Left renal cortex interstitium (tissue), 4 donors: ENCODE measurements at regions not wholly inside any gene's neighbourhood (a gene's known extent, or its start where the extent isn't known, plus 50 kb on each side); places are given as distances from the start of the nearest gene placed in this dataset.
"Not testable (repeated sequence)": the region's sequence is repeated elsewhere in the genome, so short reads cannot be mapped to it uniquely, and the experiment has no call there.

ENCODE experiments used
- DNase-seq, 4 donors: peaks; one replicate each; pipeline ENCODE4 v3.0.0-alpha.2; 2013; ENCODE audit warnings: low read depth in 4 of 4, low spot score in 2 of 4, missing footprints in 1 of 4

GRCh38 chr4:114334363-114334762 is 264.2 kb upstream of the UGT8 start:
- DNase-seq: not testable (repeated sequence)

GRCh38 chr4:114334884-114335330 is 263.7 kb upstream of the UGT8 start:
- no peak for DNase-seq

GRCh38 chr4:114335339-114335738 is 263.3 kb upstream of the UGT8 start:
- DNase-seq: no peak

- DNase-seq: no peak
Observed at GRCh38 chr4:114343015-114343414, 255.6 kb upstream of the UGT8 start.

DNA sequence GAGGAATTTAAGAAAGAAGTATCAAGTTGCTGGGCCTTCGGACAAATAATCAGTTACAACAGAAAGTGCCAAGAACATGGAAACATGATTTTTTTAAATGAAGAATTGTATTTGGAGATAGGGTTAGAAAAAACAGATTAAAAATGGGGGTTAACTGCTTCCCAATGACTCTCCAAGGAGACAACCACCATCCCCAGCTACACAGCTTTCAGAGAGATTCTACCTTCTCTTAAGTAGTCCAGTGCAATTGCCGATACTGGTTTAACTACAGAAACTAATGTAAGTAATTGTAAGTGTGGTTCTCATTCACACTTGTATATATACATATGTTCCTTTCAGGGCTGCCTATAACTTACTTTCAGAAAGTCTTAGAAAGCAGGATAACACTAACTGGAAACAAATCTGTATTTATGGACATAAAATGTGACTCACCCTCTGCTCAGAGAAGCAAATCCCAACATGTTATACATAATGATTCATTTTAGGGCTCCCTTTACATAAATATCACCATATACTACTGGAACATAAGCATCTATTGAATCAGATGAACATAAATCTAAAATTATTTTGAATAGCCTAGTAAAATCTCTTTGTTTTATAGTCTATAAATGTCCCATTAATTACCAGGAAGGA is 248.9 kb upstream of the UGT8 start:
- DNase-seq: no peak

DNA sequence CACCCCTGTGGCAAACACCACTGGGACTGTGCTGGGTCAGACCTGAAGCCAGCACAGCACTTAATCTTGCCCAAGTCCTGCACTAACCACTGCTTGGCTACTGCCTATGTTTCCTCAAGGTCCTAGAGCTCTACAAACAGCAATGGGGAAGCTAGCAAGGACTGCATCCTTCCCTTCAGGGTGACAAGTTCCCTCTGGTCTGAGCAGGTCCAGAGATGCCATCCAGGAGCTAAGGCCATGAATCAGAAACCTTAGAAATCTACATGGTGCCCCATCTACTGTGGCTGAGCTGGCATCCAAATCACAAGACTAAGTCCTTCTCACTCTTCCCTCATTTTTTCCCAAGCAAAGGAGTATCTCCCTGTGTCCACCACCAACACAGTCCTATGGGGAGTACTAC is 239.7 kb upstream of the UGT8 start:
- DNase-seq: no peak

DNA sequence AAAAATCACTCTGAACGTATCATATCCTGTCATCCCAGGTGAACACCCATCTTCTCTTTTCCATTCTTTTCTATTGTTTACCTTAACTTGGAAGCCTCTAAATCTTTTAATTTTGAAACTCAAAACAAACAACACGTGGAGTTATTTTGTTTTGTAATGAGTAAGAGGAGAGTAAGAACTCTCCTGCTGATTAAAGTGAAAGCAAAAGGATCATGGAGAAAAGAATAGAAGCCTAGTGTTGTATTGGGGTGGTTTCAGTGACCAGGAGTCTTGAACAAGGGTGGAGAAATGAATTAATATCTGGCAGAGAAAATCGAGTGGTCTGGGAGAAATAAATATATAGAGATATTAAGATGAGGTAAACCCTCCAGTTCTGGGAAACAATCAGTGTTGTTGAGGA is 237.4 kb upstream of the UGT8 start:
- DNase-seq: no peak

GRCh38 chr4:114364857-114365256 is 233.8 kb upstream of the UGT8 start:
- DNase-seq: no peak

DNA sequence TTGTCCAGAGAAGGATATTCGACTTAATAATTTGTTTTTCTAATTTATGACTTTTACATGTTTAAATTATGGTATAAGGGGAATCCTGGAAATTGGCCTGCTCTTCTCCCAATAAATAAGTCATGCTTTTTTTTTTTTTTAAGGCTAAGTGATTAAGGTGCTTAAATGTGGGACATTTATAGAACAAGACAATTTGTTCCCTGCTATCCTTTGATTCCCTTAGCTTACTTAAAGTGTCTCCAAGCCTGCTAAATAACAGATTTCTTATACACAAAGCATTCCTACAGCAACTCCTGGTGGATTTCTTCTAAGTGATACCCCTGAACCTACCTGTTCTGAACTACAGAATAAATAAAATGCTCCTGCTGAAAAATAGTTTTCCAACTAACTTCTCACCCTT is 233.0 kb upstream of the UGT8 start:
- no peak for DNase-seq

DNA sequence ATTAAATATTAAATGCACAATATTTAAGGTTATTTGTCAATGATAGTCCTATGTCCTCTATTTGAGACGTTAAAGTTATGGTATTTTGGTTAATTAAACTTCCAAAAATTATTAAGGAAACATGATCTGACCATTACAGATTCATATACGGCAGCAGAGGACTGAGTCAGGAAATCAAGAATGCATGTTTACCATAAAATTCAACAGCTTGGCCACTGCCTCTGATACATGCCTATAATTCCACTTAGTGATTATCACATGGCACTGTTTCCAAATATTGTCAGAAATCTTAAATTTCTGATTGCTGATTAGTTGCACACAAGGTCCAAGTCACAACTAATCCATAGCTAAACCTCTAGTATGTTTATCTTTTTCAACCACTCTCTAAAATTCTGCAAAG is 232.2 kb upstream of the UGT8 start:
- DNase-seq: no peak

DNA sequence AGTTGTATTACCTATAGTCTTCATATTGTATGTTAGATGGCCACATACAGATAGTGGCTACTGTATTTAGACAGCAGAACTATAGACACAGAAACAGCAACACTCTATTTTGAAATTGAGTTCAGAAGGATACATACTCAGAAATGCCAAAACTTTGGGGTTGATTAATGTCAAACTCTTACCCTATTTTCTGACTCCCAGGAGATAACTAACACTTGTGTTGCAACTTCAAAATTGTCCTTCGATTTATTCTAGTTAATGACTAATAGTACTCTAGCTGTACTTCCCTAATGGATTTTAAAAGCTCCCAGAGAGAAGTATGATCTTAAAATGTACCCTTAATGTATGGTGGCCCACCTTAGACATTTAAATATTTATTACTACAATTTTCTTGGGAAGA is 229.9 kb upstream of the UGT8 start:
- DNase-seq: no peak

DNA sequence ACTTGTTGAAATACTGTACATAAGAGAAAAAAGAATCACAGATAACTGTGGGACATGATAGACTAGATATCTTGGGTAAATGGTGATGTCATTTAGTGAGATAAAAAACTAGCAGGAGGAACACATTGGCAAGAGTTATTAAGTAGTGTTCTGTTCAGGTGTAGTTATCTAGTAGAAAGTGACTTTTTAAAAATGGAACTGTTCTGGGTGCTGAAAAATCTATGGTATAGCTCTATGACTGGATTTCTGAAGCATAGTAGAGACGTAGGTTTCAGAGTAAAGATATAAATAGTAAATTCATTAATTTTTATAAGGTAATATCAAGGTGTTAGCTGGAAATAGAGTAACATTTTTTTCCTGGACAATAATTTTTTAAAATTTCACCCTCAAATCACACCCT is 225.1 kb upstream of the UGT8 start:
- no peak for DNase-seq

- DNase-seq: no peak
Observed at GRCh38 chr4:114378305-114378903, 220.2 kb upstream of the UGT8 start.

DNA sequence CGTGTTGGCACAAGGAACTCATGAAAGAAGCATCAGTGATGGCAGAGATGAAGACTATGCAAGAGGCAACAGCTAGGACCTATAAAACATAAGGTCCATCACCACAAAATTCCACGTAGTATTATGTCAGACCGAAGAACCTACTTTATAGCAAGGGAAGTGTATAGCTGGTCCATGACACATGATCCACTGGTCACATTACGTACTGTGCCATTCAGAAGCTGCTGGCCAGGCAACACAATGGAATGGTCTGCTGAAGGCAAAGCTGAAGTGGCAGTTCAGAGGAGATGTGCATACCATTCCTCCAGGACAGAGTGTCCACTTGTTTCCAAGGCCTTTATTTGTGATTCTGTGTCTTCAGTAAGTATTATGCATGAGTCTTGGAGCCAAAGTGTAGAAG is 215.5 kb upstream of the UGT8 start:
- no peak for DNase-seq

- DNase-seq: no peak
Observed at GRCh38 chr4:114383721-114384120, 214.9 kb upstream of the UGT8 start.

- DNase-seq: no peak
Observed at GRCh38 chr4:114384629-114385028, 214.0 kb upstream of the UGT8 start.

GRCh38 chr4:114385195-114385985 is 213.2 kb upstream of the UGT8 start:
- no peak for DNase-seq

GRCh38 chr4:114386637-114387233 is 211.9 kb upstream of the UGT8 start:
- no peak for DNase-seq

DNA sequence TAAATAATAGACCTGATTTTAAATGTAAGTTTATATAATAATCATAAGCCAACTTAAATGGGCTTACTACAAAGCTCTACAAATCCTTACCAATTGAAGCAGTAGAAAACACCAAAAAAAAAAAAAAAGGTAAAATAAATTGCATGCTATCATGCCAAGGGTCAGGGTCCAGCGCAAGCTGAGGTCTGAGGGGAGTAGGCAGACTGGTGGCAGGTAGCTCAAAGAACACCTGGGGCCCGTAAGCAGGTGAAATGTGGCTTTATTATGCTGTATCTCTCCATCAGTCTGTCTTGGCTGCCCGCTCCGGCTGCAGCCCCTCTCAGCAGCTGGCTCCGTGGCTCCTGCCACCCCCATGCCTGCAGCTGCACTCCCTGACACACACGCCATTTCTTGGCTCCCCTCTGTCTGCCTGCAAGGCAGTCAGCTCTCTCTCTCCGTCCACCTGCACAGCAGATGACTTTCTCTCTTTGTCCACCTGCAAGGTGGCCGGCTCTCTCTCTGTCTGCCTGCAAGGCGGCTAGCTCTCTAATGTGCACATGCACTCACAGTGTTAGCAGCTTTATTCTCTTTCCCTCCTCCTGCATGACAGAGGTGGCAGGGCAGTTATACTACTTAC is 209.4 kb upstream of the UGT8 start:
- DNase-seq: no peak

- DNase-seq: no peak
Observed at GRCh38 chr4:114393295-114394038, 205.1 kb upstream of the UGT8 start.
